Panc1 (cell line): ENCODE measurements at regions not wholly inside any gene's neighbourhood (a gene's known extent, or its start where the extent isn't known, plus 50 kb on each side); places are given as distances from the start of the nearest gene placed in this dataset.

Source experiments
- ATAC-seq: fragments of 200-7000 bp; cut with Tn5 transposase; 2 replicates; pipeline ENCODE4 v1.9.1; 2020; ENCODE audit warnings: mild to moderate bottlenecking, moderate library complexity
- BruUV-seq: library from RNA; stranded (reverse); fragments of 400-500 nt; replicated peaks from 2 replicates; lab custom pipeline; 2021; lab: Mats Ljungman, UMichigan
- CTCF ChIA-PET: fragments of 300-600 bp; sonication (Branson Sonifier 250); formaldehyde crosslinking; loops from one replicate; lab custom pipeline; 2022; ENCODE audit warnings: antibody characterized with exemption; lab: Charles Lee
- POLR2A ChIA-PET: fragments of 300-600 bp; sonication (Branson Sonifier 250); formaldehyde crosslinking; loops from one replicate; lab custom pipeline; 2022; ENCODE audit warnings: antibody characterized with exemption; lab: Charles Lee
- DNase-seq: peaks from one replicate; pipeline ENCODE4 v3.0.0-alpha.2; 2010; ENCODE audit warnings: low read depth, low spot score
- H3K27ac ChIP-seq: 2 replicates; pipeline ENCODE4 v1.5.1; 2011; ENCODE audit warnings: mild to moderate bottlenecking, low read length, inconsistent platforms
- H3K27me3 ChIP-seq: fragments of 200-500 bp; sonication (Bioruptor generic); 2 replicates; pipeline ENCODE4 v1.6.0; 2014; ENCODE audit warnings: low read length, inconsistent platforms; ENCODE audit not compliant: control insufficient read depth, insufficient read depth
- H3K36me3 ChIP-seq: fragments of 200-500 bp; sonication (Bioruptor generic); 2 replicates; pipeline ENCODE4 v1.5.1; 2014; ENCODE audit warnings: inconsistent platforms, mild to moderate bottlenecking, low read length, moderate library complexity; ENCODE audit not compliant: control insufficient read depth, insufficient read depth
- H3K4me1 ChIP-seq: 2 replicates; pipeline ENCODE4 v1.5.1; 2011; ENCODE audit warnings: inconsistent platforms, mild to moderate bottlenecking, low read length, moderate library complexity; ENCODE audit not compliant: control insufficient read depth, insufficient read depth
- H3K4me3 ChIP-seq, 2 experiments: 2 replicates each; pipeline ENCODE4 v1.5.1; 2011 to 2012; ENCODE audit warnings: low read depth in 2 of 2, low read length in 2 of 2, mild to moderate bottlenecking in 2 of 2, inconsistent platforms in 1 of 2, moderate library complexity in 1 of 2
- H3K9me3 ChIP-seq: fragments of 200-500 bp; sonication (Bioruptor generic); 2 replicates; pipeline ENCODE4 v1.5.1; 2014; ENCODE audit warnings: low read depth, mild to moderate bottlenecking, inconsistent platforms, low read length, moderate library complexity; ENCODE audit not compliant: control insufficient read depth, insufficient read depth
- CTCF ChIP-seq: fragments of 450-650 bp; IDR thresholded peaks from 2 replicates; pipeline ENCODE4 v1.5.1; 2017; ENCODE audit warnings: mild to moderate bottlenecking
- POLR2AphosphoS5 ChIP-seq: IDR thresholded peaks from 2 replicates; pipeline ENCODE4 v1.6.1; 2012; ENCODE audit warnings: mild to moderate bottlenecking, low read depth, low read length, moderate library complexity
- REST ChIP-seq, 2 experiments: IDR thresholded peaks; 2 replicates each; pipeline ENCODE4 v1.6.1; 2011 to 2012; ENCODE audit warnings: low read depth in 2 of 2, control low read depth in 1 of 2, low read length in 1 of 2, mild to moderate bottlenecking in 1 of 2, moderate library complexity in 1 of 2; ENCODE audit not compliant: insufficient read depth in 1 of 2
- SIN3A ChIP-seq: IDR thresholded peaks from 2 replicates; pipeline ENCODE4 v1.6.1; 2012; ENCODE audit warnings: low read depth, mild to moderate bottlenecking, low read length, moderate library complexity, borderline replicate concordance; ENCODE audit not compliant: insufficient read depth
- TCF7L2 ChIP-seq: IDR thresholded peaks from 2 replicates; pipeline ENCODE4 v1.6.1; 2011; ENCODE audit warnings: mild to moderate bottlenecking, low read depth, low read length, inconsistent platforms
- in situ Hi-C: cut with HindIII; loops from 2 replicates; pipeline ENCODE4 v1.10.0; 2016; ENCODE audit warnings: low sequenced_read_pairs, low pct_unique_long_range_greater_than_20kb
- intact Hi-C: fragments of 100-400 bp; cut with micrococcal nuclease; formaldehyde crosslinking; loops from one replicate; pipeline ENCODE4 v1.10.0; 2022; ENCODE audit not compliant: unreplicated experiment

DNA sequence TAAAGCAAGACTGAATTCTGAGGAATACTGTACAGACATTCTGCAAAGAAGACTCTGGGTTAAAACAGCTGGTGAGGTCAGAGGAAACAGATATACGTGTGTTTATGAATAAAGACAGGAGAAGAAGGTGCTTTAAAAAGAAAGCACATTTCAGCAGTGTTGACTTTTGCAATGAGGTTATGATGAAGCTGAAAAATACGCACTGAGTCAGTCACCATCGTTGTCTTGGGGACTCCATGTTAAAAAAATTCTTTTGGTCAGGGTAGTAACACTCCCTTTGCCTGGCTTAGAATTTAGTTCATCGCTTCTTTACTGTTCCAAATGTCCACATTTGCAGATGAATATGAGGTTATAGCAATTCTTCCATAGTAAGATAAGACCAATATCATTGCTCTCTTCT, 1049.0 kb downstream of the TSN start:
- CTCF ChIA-PET, result no interaction called here
- intact Hi-C loops, result no loop called here

GRCh38 chr2:122805346-122805745, 1049.9 kb downstream of the TSN start:
- Histone ChIP-seq H3K27ac (no peak overlapping the region), H3K27me3 (no peaks in the 10 kb centered on the region), H3K4me3 (no peak overlapping the region), H3K4me1 (no peaks in the 10 kb centered on the region), H3K36me3 (no peaks in the 10 kb centered on the region), H3K9me3 (no peaks in the 10 kb centered on the region)
- DNase-seq, result no peak
- ChIA-PET CTCF (no interaction called here), POLR2A (no interaction called here)
- BruUV-seq, result no TSS peak
- no peak for ATAC-seq
- TF ChIP-seq POLR2AphosphoS5 (no peak), SIN3A (no peak), REST (IDR thresholded peaks at IDR 0.05; ENCODE audit: insufficient read depth in 1 of 2, low read depth in 2 of 2, low read length in 1 of 2) (no peak), TCF7L2 (no peak), CTCF (no peak)
- intact Hi-C loops, result no loop called here
- in situ Hi-C loops, result no loop called here

More for the DNA sequence above, 1049.0 kb downstream of the TSN start:
- peak; percentile 18 for DNase-seq
- Histone ChIP-seq H3K36me3 (no peaks in the 10 kb centered on the region), H3K27ac (no peak overlapping the region), H3K4me3 (no peak overlapping the region), H3K9me3 (no peaks in the 10 kb centered on the region), H3K4me1 (no peaks in the 10 kb centered on the region), H3K27me3 (no peaks in the 10 kb centered on the region)
- POLR2A ChIA-PET, result no interaction called here
- TF ChIP-seq POLR2AphosphoS5 (no peak), REST (IDR thresholded peaks at IDR 0.05; ENCODE audit: insufficient read depth in 1 of 2, low read depth in 2 of 2, low read length in 1 of 2) (no peak), TCF7L2 (no peak), CTCF (no peak), SIN3A (no peak)
- BruUV-seq, result no TSS peak
- in situ Hi-C loops, result no loop called here
- ATAC-seq, result no peak
